ENCODE measurements at regions not wholly inside any gene's neighbourhood (a gene's known extent, or its start where the extent isn't known, plus 50 kb on each side); places are given as distances from the start of the nearest gene placed in this dataset.

- H4K20me1 ChIP-seq (ENCODE audit: insufficient read depth, low read length) = no peaks in the 10 kb centered on the region
- H3K4me1 ChIP-seq (ENCODE audit: low read length) = no peaks in the 10 kb centered on the region
- H3K4me3 ChIP-seq (ENCODE audit: low read length) = no peak overlapping the region
- H3K79me2 ChIP-seq (ENCODE audit: low read length) = no peaks in the 10 kb centered on the region
- TF ChIP-seq EZH2phosphoT487 (IDR thresholded peaks at IDR 0.05; ENCODE audit: low read depth) = no peak
- TF ChIP-seq, protein P1, sequence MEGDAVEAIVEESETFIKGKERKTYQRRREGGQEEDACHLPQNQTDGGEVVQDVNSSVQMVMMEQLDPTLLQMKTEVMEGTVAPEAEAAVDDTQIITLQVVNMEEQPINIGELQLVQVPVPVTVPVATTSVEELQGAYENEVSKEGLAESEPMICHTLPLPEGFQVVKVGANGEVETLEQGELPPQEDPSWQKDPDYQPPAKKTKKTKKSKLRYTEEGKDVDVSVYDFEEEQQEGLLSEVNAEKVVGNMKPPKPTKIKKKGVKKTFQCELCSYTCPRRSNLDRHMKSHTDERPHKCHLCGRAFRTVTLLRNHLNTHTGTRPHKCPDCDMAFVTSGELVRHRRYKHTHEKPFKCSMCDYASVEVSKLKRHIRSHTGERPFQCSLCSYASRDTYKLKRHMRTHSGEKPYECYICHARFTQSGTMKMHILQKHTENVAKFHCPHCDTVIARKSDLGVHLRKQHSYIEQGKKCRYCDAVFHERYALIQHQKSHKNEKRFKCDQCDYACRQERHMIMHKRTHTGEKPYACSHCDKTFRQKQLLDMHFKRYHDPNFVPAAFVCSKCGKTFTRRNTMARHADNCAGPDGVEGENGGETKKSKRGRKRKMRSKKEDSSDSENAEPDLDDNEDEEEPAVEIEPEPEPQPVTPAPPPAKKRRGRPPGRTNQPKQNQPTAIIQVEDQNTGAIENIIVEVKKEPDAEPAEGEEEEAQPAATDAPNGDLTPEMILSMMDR (IDR thresholded peaks at IDR 0.05; ENCODE audit: low read depth, low read length) = no peak
- no peaks in the 10 kb centered on the region for H3K36me3 ChIP-seq (replicated peaks; ENCODE audit: low read depth, low read length)
- no peaks in the 10 kb centered on the region for H3K27me3 ChIP-seq (ENCODE audit: low read depth, low read length)
- H3K27ac ChIP-seq (ENCODE audit: low read length) = no peak overlapping the region
- no peak overlapping the region for H3K4me2 ChIP-seq (ENCODE audit: low read length)
- H3K9ac ChIP-seq (ENCODE audit: low read length) = no peak overlapping the region
- H2AFZ ChIP-seq (ENCODE audit: low read depth, low read length) = no peak overlapping the region
- H3K9me3 ChIP-seq (ENCODE audit: insufficient read depth, low read length) = no peaks in the 10 kb centered on the region
Measured at GRCh38 chr19:31943191-31943661, 402.2 kb upstream of the ZNF507 start.

- no peak overlapping the region for H3K9ac ChIP-seq (ENCODE audit: low read length)
- H3K79me2 ChIP-seq (ENCODE audit: low read length) = no peaks in the 10 kb centered on the region
- H3K27ac ChIP-seq (ENCODE audit: low read length) = no peak overlapping the region
- no peak overlapping the region for H2AFZ ChIP-seq (ENCODE audit: low read depth, low read length)
- no peaks in the 10 kb centered on the region for H4K20me1 ChIP-seq (ENCODE audit: insufficient read depth, low read length)
- H3K4me2 ChIP-seq (ENCODE audit: low read length) = no peak overlapping the region
- H3K4me3 ChIP-seq (ENCODE audit: low read length) = no peak overlapping the region
- H3K36me3 ChIP-seq (replicated peaks; ENCODE audit: low read depth, low read length) = no peaks in the 10 kb centered on the region
- H3K9me3 ChIP-seq (ENCODE audit: insufficient read depth, low read length) = no peaks in the 10 kb centered on the region
- H3K27me3 ChIP-seq (ENCODE audit: low read depth, low read length) = no peaks in the 10 kb centered on the region
- TF ChIP-seq EZH2phosphoT487 (IDR thresholded peaks at IDR 0.05; ENCODE audit: low read depth) = no peak
- TF ChIP-seq, protein P1 (IDR thresholded peaks at IDR 0.05; ENCODE audit: low read depth, low read length) = no peak
- H3K4me1 ChIP-seq (ENCODE audit: low read length) = no peaks in the 10 kb centered on the region
Measured at GRCh38 chr19:31943778-31944177, 401.6 kb upstream of the ZNF507 start.

DNA sequence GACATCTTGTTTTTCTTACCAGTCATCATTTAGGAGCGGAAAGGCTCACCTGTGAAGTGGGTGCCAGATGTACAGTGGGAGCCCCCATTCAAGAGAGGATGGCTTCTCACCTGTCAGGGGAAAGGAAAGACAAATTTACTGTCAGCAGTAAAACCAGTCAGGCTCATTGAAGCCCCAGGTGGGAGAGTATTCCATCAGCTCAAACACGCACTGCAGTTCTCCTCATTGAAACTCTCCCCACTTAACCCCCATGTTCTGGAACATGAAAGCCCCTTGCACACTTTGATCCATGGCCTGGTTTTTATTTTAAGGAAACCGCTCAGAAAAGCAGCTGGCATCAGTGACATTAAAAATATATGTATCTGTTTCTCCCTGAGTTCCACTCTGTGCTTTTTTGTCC is 401.1 kb upstream of the ZNF507 start:
- Histone ChIP-seq H4K20me1 (ENCODE audit: insufficient read depth, low read length) (no peaks in the 10 kb centered on the region), H3K9me3 (ENCODE audit: insufficient read depth, low read length) (no peaks in the 10 kb centered on the region), H3K4me2 (ENCODE audit: low read length) (no peak overlapping the region), H3K4me3 (ENCODE audit: low read length) (no peak overlapping the region), H3K9ac (ENCODE audit: low read length) (no peak overlapping the region), H2AFZ (ENCODE audit: low read depth, low read length) (no peak overlapping the region), H3K27ac (ENCODE audit: low read length) (no peak overlapping the region), H3K27me3 (ENCODE audit: low read depth, low read length) (no peaks in the 10 kb centered on the region), H3K36me3 (replicated peaks; ENCODE audit: low read depth, low read length) (no peaks in the 10 kb centered on the region), H3K79me2 (ENCODE audit: low read length) (no peaks in the 10 kb centered on the region), H3K4me1 (ENCODE audit: low read length) (no peaks in the 10 kb centered on the region)
- TF ChIP-seq, protein P1 (IDR thresholded peaks at IDR 0.05; ENCODE audit: low read depth, low read length) = no peak
- no peak for TF ChIP-seq EZH2phosphoT487 (IDR thresholded peaks at IDR 0.05; ENCODE audit: low read depth)

DNA sequence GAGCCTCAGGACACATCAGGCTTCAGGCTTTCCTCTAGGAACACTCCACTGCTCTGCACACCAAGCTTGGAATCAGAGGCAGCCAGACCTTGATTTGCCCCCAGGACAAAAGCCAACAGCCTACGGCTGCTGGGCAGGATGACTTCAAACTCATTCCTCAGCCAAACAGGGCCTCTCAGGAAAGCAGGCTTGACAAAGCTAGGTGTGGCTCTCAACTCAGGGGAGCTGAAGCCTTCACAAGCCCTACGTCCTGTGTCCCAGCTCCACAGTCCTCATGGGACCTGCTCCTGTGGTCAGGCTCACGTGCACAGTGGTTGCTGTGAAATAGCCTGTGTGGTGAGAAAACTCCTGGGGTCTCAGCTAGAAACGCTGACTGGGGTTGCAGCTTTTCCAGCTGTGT is 398.9 kb upstream of the ZNF507 start:
- no peaks in the 10 kb centered on the region for H3K36me3 ChIP-seq (replicated peaks; ENCODE audit: low read depth, low read length)
- no peaks in the 10 kb centered on the region for H3K79me2 ChIP-seq (ENCODE audit: low read length)
- H4K20me1 ChIP-seq (ENCODE audit: insufficient read depth, low read length) = no peaks in the 10 kb centered on the region
- H2AFZ ChIP-seq (ENCODE audit: low read depth, low read length) = no peak overlapping the region
- no peak overlapping the region for H3K4me3 ChIP-seq (ENCODE audit: low read length)
- H3K4me2 ChIP-seq (ENCODE audit: low read length) = no peak overlapping the region
- no peak overlapping the region for H3K9ac ChIP-seq (ENCODE audit: low read length)
- H3K27me3 ChIP-seq (ENCODE audit: low read depth, low read length) = no peaks in the 10 kb centered on the region
- no peak overlapping the region for H3K27ac ChIP-seq (ENCODE audit: low read length)
- TF ChIP-seq, protein P1 (IDR thresholded peaks at IDR 0.05; ENCODE audit: low read depth, low read length) = no peak
- no peak for TF ChIP-seq EZH2phosphoT487 (IDR thresholded peaks at IDR 0.05; ENCODE audit: low read depth)
- no peaks in the 10 kb centered on the region for H3K9me3 ChIP-seq (ENCODE audit: insufficient read depth, low read length)
- no peaks in the 10 kb centered on the region for H3K4me1 ChIP-seq (ENCODE audit: low read length)

All from OCI-LY3 (cell line).